GM12874 (cell line): ENCODE measurements at regions not wholly inside any gene's neighbourhood (a gene's known extent, or its start where the extent isn't known, plus 50 kb on each side); places are given as distances from the start of the nearest gene placed in this dataset.

Experiments
- CTCF ChIP-seq: IDR thresholded peaks from 2 replicates; pipeline ENCODE4 v1.5.1; 2011; ENCODE audit warnings: low read depth, mild to moderate bottlenecking, control low read depth, low read length, moderate library complexity; ENCODE audit not compliant: insufficient read depth

GRCh38 chr5:174831031-174831660 is 106.8 kb downstream of the MSX2 start:
- no peak for TF ChIP-seq CTCF

GRCh38 chr5:174829511-174829864 is 105.1 kb downstream of the MSX2 start:
- TF ChIP-seq CTCF: no peak

GRCh38 chr5:174828804-174829510 is 104.6 kb downstream of the MSX2 start:
- no peak for TF ChIP-seq CTCF

- TF ChIP-seq CTCF: no peak
These were observed 103.2 kb downstream of the MSX2 start for GRCh38 chr5:174827558-174827957.

GRCh38 chr5:174825587-174825986 is 101.2 kb downstream of the MSX2 start:
- no peak for TF ChIP-seq CTCF

- no peak for TF ChIP-seq CTCF
These were observed 94.0 kb downstream of the MSX2 start for GRCh38 chr5:174818430-174818829.

GRCh38 chr5:174817610-174818009 is 93.2 kb downstream of the MSX2 start:
- TF ChIP-seq CTCF: no peak
